NCI-H226 (cell line): ENCODE measurements at regions not wholly inside any gene's neighbourhood (a gene's known extent, or its start where the extent isn't known, plus 50 kb on each side); places are given as distances from the start of the nearest gene placed in this dataset.

Source experiments
- DNase-seq: peaks from one replicate; pipeline ENCODE4 v3.0.0-alpha.2; 2015

GRCh38 chr14:40887912-40888311 lies 718.8 kb upstream of the LRFN5 start:
- no peak for DNase-seq

- peak; percentile 28 for DNase-seq
Measured at GRCh38 chr14:40870252-40870651, 736.4 kb upstream of the LRFN5 start.

- no peak for DNase-seq
Measured at GRCh38 chr14:40859055-40859454, 747.6 kb upstream of the LRFN5 start.

GRCh38 chr14:40855343-40855742 lies 751.3 kb upstream of the LRFN5 start:
- DNase-seq: no peak

- no peak for DNase-seq
Measured at GRCh38 chr14:40850191-40850590, 756.5 kb upstream of the LRFN5 start.

- DNase-seq: peak; percentile 33
Measured at GRCh38 chr14:40847480-40847879, 759.2 kb upstream of the LRFN5 start.

- DNase-seq: no peak
Measured at GRCh38 chr14:40842816-40843215, 763.9 kb upstream of the LRFN5 start.

- no peak for DNase-seq
Measured at GRCh38 chr14:40841886-40842285, 764.8 kb upstream of the LRFN5 start.

- DNase-seq: no peak
Measured at GRCh38 chr14:40838601-40839000, 768.1 kb upstream of the LRFN5 start.

GRCh38 chr14:40806471-40806870 lies 800.2 kb upstream of the LRFN5 start:
- no peak for DNase-seq

GRCh38 chr14:40796168-40796567 lies 810.5 kb upstream of the LRFN5 start:
- DNase-seq: no peak

- no peak for DNase-seq
Measured at GRCh38 chr14:40784860-40785259, 821.8 kb upstream of the LRFN5 start.

GRCh38 chr14:40762685-40763084 lies 844.0 kb upstream of the LRFN5 start:
- no peak for DNase-seq

- DNase-seq: no peak
Measured at GRCh38 chr14:40762177-40762576, 844.5 kb upstream of the LRFN5 start.

GRCh38 chr14:40760704-40761103 lies 846.0 kb upstream of the LRFN5 start:
- DNase-seq: no peak

GRCh38 chr14:40758076-40758475 lies 848.6 kb upstream of the LRFN5 start:
- no peak for DNase-seq

GRCh38 chr14:40757376-40757950 lies 849.2 kb upstream of the LRFN5 start:
- DNase-seq: no peak

- DNase-seq: no peak
Measured at GRCh38 chr14:40733206-40733605, 873.5 kb upstream of the LRFN5 start.

GRCh38 chr14:40727107-40727506 lies 879.6 kb upstream of the LRFN5 start:
- DNase-seq: no peak

GRCh38 chr14:40713387-40713786 lies 893.3 kb upstream of the LRFN5 start:
- DNase-seq: no peak

- DNase-seq: peak; percentile 60
Measured at GRCh38 chr14:40697231-40697630, 909.4 kb upstream of the LRFN5 start.

GRCh38 chr14:40694023-40694422 lies 912.7 kb upstream of the LRFN5 start:
- peak; percentile 36 for DNase-seq

GRCh38 chr14:40691066-40691465 lies 915.6 kb upstream of the LRFN5 start:
- no peak for DNase-seq

GRCh38 chr14:40685764-40686163 lies 920.9 kb upstream of the LRFN5 start:
- DNase-seq: no peak

- no peak for DNase-seq
Measured at GRCh38 chr14:40684328-40684727, 922.3 kb upstream of the LRFN5 start.
